ENCODE measurements at regions not wholly inside any gene's neighbourhood (a gene's known extent, or its start where the extent isn't known, plus 50 kb on each side); places are given as distances from the start of the nearest gene placed in this dataset.

GRCh38 chr3:53948174-53948573 is 56.5 kb upstream of the SELENOK start:
- DNase-seq (ENCODE audit: low spot score), result no peak

- no peak for DNase-seq (ENCODE audit: low spot score)
These were observed 52.4 kb upstream of the SELENOK start for GRCh38 chr3:53944028-53944427.

- DNase-seq (ENCODE audit: low spot score), result peak; percentile 5
These were observed 50.3 kb upstream of the SELENOK start for GRCh38 chr3:53941950-53942349.

All from cerebellar cortex (tissue), 1 donor.